ENCODE measurements at regions not wholly inside any gene's neighbourhood (a gene's known extent, or its start where the extent isn't known, plus 50 kb on each side); places are given as distances from the start of the nearest gene placed in this dataset.

- Histone ChIP-seq H2BK15ac (ENCODE audit: low read length) (no peak overlapping the region), H4K5ac (ENCODE audit: insufficient read length, low read depth, low read length) (no peak overlapping the region), H3K79me1 (ENCODE audit: low read depth, low read length) (no peaks in the 10 kb centered on the region), H3K9me3 (ENCODE audit: insufficient read depth in 2 of 2, low read depth in 1 of 2, low read length in 1 of 2) (peaks cover 0 to 11% of the 10 kb centered on the region in 2 experiments; a peak in 2 of 4 replicates), H2BK20ac (ENCODE audit: low read length) (no peak overlapping the region), H2AK5ac (ENCODE audit: low read depth, low read length) (no peak overlapping the region), H3K14ac (ENCODE audit: insufficient read length) (no peak overlapping the region), H4K8ac (ENCODE audit: extremely low read depth, insufficient read depth, low read length) (no peak overlapping the region), H2AFZ (ENCODE audit: low read length) (no peak overlapping the region), H3K27me3 (replicated peaks in 1 of 4; ENCODE audit: control insufficient read depth in 3 of 4, extremely low read depth in 1 of 4, insufficient read depth in 3 of 4, low read length in 3 of 4) (peaks cover 50 to 84% (median 76%) of the 10 kb centered on the region in 4 experiments), H2BK5ac (ENCODE audit: low read depth, low read length) (no peak overlapping the region), H4K91ac (replicated peaks; ENCODE audit: insufficient read length, low read length) (no peak overlapping the region), H3K4me1 (replicated peaks in 1 of 4; ENCODE audit: control insufficient read depth in 3 of 4, insufficient read depth in 4 of 4, low read length in 3 of 4) (peaks cover 5 to 11% (median 10%) of the 10 kb centered on the region in 4 experiments; a peak in 5 of 7 replicates), H3K9ac (replicated peaks in 1 of 4; ENCODE audit: extremely low read depth in 1 of 4, low read depth in 3 of 4, low read length in 3 of 4) (no peak overlapping the region), H2BK120ac (replicated peaks; ENCODE audit: low read depth, low read length) (no peak overlapping the region), H3K4ac (replicated peaks; ENCODE audit: insufficient read length, low read depth, low read length) (no peak overlapping the region), H3K18ac (ENCODE audit: extremely low read depth, low read length) (no peak overlapping the region), H3K27ac (ENCODE audit: low read depth, low read length) (no peak overlapping the region), H3K23ac (ENCODE audit: insufficient read length) (no peak overlapping the region), H4K20me1 (replicated peaks in 1 of 2; ENCODE audit: control insufficient read depth in 1 of 2, insufficient read depth in 2 of 2, low read length in 2 of 2) (peaks cover 4 to 7% of the 10 kb centered on the region in 2 experiments), H2BK12ac (ENCODE audit: low read depth, low read length) (no peak overlapping the region; the same call in 1 of the 2 replicates), H3K79me2 (ENCODE audit: control insufficient read depth in 1 of 2, insufficient read depth in 2 of 2, low read length in 2 of 2) (no peaks in the 10 kb centered on the region), H3K56ac (replicated peaks; ENCODE audit: insufficient read length, low read depth, low read length) (no peak overlapping the region), H3K23me2 (ENCODE audit: low read depth, low read length) (no peaks in the 10 kb centered on the region), H3K36me3 (ENCODE audit: control insufficient read depth in 2 of 4, insufficient read depth in 4 of 4, low read length in 3 of 4) (0 out of 8 replicates have a peak, but pooled peaks cover 0 to 4% (median 0%) of the 10 kb centered on the region in 4 experiments), H3K4me3 (ENCODE audit: extremely low read depth in 1 of 4, insufficient read depth in 2 of 4, low read depth in 3 of 4, low read length in 4 of 4) (peak overlapping the region in 1 of 4 experiments; percentile 25; a peak in 2 of 8 replicates), H3K4me2 (ENCODE audit: insufficient read depth in 1 of 2, low read depth in 2 of 2, low read length in 2 of 2) (peak overlapping the region; percentile 20 to 51; a peak in 3 of 4 replicates)
- FAIRE-seq: peak; percentile 96
- WGBS, 2 experiments (ENCODE audit: extremely low coverage in 1 of 2, insufficient coverage in 1 of 2, insufficient read length in 1 of 2, insufficient replicate concordance in 2 of 2, low coverage in 1 of 2, low lambda C conversion rate in 2 of 2, missing lambda C conversion rate in 1 of 2): 43% methylated on average over 7 of the region's 7 CpGs; no CpG with 5 or more reads in 1 of the 2 experiments
- ChIA-PET CTCF (ENCODE audit: partially characterized antibody) (interaction anchor here (2.1 kb wide), 1 partner anchor 14 kb away, joined by 7 read pairs; no protein-coding TSS in a partner anchor), POLR2A (ENCODE audit: partially characterized antibody) (interaction anchor here (0.6 kb wide), 1 partner anchor 806 kb away, joined by 3 read pairs; no protein-coding TSS in a partner anchor)
- peak; percentile 62 to 79 for DNase-seq (ENCODE audit: low read depth in 1 of 2, low spot score in 2 of 2)
- TF ChIP-seq HDAC2 (IDR thresholded peaks at IDR 0.05; ENCODE audit: borderline replicate concordance in 1 of 2, low read depth in 2 of 2, low read length in 2 of 2): peak; percentile 60 to 63; a peak in 2 of 4 replicates
- TF ChIP-seq JUN (IDR thresholded peaks at IDR 0.05; ENCODE audit: low read depth, low read length): 0 out of 2 replicates have a peak, but pooled peaks have one; percentile 54
- peak; percentile 100 for TF ChIP-seq NANOG (IDR thresholded peaks at IDR 0.05; ENCODE audit: insufficient read depth, low read depth, low read length, poor library complexity, severe bottlenecking)
- TF ChIP-seq YY1 (IDR thresholded peaks at IDR 0.05; ENCODE audit: low read depth, low read length): peak; percentile 38; the same call in 1 of the 2 replicates
- TF ChIP-seq KDM1A (IDR thresholded peaks at IDR 0.05; ENCODE audit: borderline replicate concordance, low read length): peak; percentile 96
- no peak for TF ChIP-seq GTF2F1 (IDR thresholded peaks at IDR 0.05; ENCODE audit: borderline replicate concordance, low read depth, low read length)
- TF ChIP-seq POU5F1 (IDR thresholded peaks at IDR 0.05; ENCODE audit: low read depth, low read length): peak; percentile 94
- no peak for TF ChIP-seq TAF7 (optimal IDR thresholded peaks at IDR 0.05; ENCODE audit: borderline replicate concordance, low read depth, low read length)
- peak; percentile 99 for TF ChIP-seq TEAD4 (IDR thresholded peaks at IDR 0.05; ENCODE audit: low read depth, low read length)
- no peak for TF ChIP-seq RAD21 (IDR thresholded peaks at IDR 0.05 in 1 of 2, conservative IDR thresholded peaks at IDR 0.05 in 1 of 2; ENCODE audit: low read depth in 2 of 2, low read length in 2 of 2)
Observed at GRCh38 chr6:91299544-91300491, 712.9 kb upstream of the MAP3K7 start.

Data from H1 (cell line).